ENCODE measurements at regions not wholly inside any gene's neighbourhood (a gene's known extent, or its start where the extent isn't known, plus 50 kb on each side); places are given as distances from the start of the nearest gene placed in this dataset.
A peak's percentile ranks its signal among the peaks of the same experiment; 100 is the strongest.

DNA sequence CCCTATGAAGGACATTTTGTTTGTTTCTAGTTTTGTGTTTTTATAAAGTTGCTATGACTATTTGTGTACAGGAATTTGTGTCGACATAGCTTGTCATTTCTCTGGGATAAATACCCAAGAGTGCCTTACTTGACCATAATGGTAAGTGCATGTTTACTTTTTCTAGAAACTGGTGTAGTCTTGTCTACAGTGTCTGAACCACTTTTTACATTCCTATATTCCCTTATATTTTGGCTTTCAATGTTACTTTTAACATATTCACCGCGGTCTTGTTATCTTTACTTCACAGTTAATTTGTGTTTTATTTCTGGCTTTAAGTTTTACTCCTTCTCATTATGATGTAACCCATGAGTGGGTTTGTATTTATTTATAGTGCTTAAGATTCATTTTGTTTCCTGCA, 444.4 kb upstream of the RGS17 start:
- DNase-seq (ENCODE audit: low read depth): no peak
- no peak for TF ChIP-seq CTCF (conservative IDR thresholded peaks at IDR 0.05; ENCODE audit: low read length)
- no peak overlapping the region for H3K4me3 ChIP-seq (ENCODE audit: low read length)

GRCh38 chr6:153574231-153574630, 443.1 kb upstream of the RGS17 start:
- no peak for TF ChIP-seq CTCF (conservative IDR thresholded peaks at IDR 0.05; ENCODE audit: low read length)
- H3K4me3 ChIP-seq (ENCODE audit: low read length): no peak overlapping the region
- DNase-seq (ENCODE audit: low read depth): no peak

DNA sequence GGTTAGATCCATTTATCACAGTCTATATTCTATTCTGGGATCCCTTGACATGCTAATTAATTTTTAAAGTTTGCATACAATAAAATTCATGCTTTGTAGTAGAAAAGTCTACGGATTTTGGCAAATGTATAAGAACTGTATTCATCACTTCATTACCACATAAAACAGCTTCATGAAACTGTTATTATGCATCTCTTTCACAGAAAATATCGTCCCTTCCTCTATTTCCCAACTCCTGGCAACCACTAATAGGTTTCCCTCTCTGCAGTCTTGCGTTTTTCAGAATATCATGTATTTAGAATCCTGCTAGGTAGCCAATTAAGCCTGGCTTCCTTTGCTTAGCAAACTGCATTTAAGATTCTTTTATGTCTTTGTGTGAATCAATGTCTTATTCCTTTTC, 441.3 kb upstream of the RGS17 start:
- DNase-seq (ENCODE audit: low read depth): no peak
- H3K4me3 ChIP-seq (ENCODE audit: low read length): no peak overlapping the region
- TF ChIP-seq CTCF (conservative IDR thresholded peaks at IDR 0.05; ENCODE audit: low read length): no peak

DNA sequence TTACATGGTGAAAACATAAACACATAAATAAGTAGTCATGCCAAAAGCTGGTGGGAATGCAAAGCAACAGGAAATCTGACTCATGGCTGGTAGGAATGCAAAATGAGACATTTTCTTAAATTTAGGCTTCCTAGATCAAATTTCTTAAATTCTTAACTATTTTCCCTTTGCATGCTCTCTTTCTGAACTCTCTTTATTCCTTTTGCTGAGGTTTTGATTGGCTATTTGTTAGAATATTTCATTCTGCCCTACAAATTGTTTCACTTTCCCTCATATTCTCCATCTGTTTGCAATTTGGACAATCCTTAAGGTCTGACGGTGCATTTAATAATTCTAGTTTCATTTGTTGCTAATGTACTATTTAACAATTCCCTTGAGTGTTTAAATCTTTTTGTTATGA, 437.5 kb upstream of the RGS17 start:
- no peak overlapping the region for H3K4me3 ChIP-seq (ENCODE audit: low read length)
- no peak for TF ChIP-seq CTCF (conservative IDR thresholded peaks at IDR 0.05; ENCODE audit: low read length)
- peak; percentile 37 for DNase-seq (ENCODE audit: low read depth)

GRCh38 chr6:153564803-153565202, 433.7 kb upstream of the RGS17 start:
- no peak for TF ChIP-seq CTCF (conservative IDR thresholded peaks at IDR 0.05; ENCODE audit: low read length)
- no peak for DNase-seq (ENCODE audit: low read depth)
- H3K4me3 ChIP-seq (ENCODE audit: low read length): no peak overlapping the region

- H3K4me3 ChIP-seq (ENCODE audit: low read length): no peak overlapping the region
- no peak for TF ChIP-seq CTCF (conservative IDR thresholded peaks at IDR 0.05; ENCODE audit: low read length)
- DNase-seq (ENCODE audit: low read depth): no peak
Observed at GRCh38 chr6:153563001-153563400, 431.9 kb upstream of the RGS17 start.

DNA sequence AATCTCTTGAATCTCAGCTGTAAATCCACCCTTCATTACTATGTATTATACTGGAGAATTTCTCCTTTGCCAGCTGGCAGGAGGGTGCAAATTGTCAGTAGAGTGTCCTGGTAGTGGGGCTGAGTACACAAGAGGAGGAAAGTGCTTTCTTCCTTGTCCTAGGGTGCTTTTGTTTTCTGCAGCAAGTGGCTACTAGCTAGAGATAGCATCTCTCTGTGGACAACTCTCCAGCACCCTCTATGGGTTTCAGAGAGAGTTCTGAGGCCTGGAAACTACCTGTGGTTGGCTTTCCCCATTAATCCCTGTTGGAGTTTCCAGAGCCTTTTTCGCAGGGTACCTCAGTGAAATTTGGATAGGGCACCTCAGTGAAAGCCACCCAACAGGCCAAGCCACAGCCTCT, 422.5 kb upstream of the RGS17 start:
- no peak for DNase-seq (ENCODE audit: low read depth)
- no peak overlapping the region for H3K4me3 ChIP-seq (ENCODE audit: low read length)
- TF ChIP-seq CTCF (conservative IDR thresholded peaks at IDR 0.05; ENCODE audit: low read length): peak; percentile 29; the same call in 1 of the 2 replicates

All from AG10803 (cell line).